SU-DHL-6 (cell line): ENCODE measurements at regions not wholly inside any gene's neighbourhood (a gene's known extent, or its start where the extent isn't known, plus 50 kb on each side); places are given as distances from the start of the nearest gene placed in this dataset.

Experiments used
- H2AFZ ChIP-seq: fragments of 200-600 bp; sonication (generic); 2 replicates; pipeline ENCODE4 v1.6.1; 2014; ENCODE audit warnings: low read depth, mild to moderate bottlenecking, moderate library complexity, mixed read lengths, antibody characterized with exemption, low read length; ENCODE audit not compliant: severe bottlenecking
- H3F3A ChIP-seq: fragments of 200-600 bp; shearing (Covaris generic); 2 replicates; pipeline ENCODE4 v1.6.0; 2016; ENCODE audit warnings: antibody characterized with exemption, mild to moderate bottlenecking; ENCODE audit not compliant: insufficient read depth
- H3K27ac ChIP-seq: fragments of 200-600 bp; sonication (generic); 2 replicates; pipeline ENCODE4 v1.5.1; 2016; ENCODE audit warnings: low read depth, mild to moderate bottlenecking, low read length, moderate library complexity, mixed read lengths
- H3K27me3 ChIP-seq: fragments of 200-600 bp; sonication (generic), shearing (Covaris generic); 2 replicates; pipeline ENCODE4 v1.6.0; 2014; ENCODE audit warnings: mild to moderate bottlenecking, low read length
- H3K36me3 ChIP-seq: fragments of 200-600 bp; sonication (generic); 2 replicates; pipeline ENCODE4 v1.6.1; 2014; ENCODE audit warnings: mild to moderate bottlenecking, low read length, mixed read lengths
- H3K4me2 ChIP-seq: fragments of 300-600, 200-600 bp; shearing (Covaris generic), sonication (generic); 2 replicates; pipeline ENCODE4 v1.6.0; 2014; ENCODE audit warnings: low read length, low read depth, mild to moderate bottlenecking; ENCODE audit not compliant: poor library complexity, severe bottlenecking
- H3K4me3 ChIP-seq: fragments of 200-600 bp; sonication (generic); 2 replicates; pipeline ENCODE4 v1.5.1; 2014; ENCODE audit warnings: antibody characterized with exemption, low read length, mild to moderate bottlenecking, mixed read lengths; ENCODE audit not compliant: insufficient read depth, poor library complexity, severe bottlenecking
- H3K79me2 ChIP-seq: fragments of 200-600 bp; sonication (generic); 2 replicates; pipeline ENCODE4 v1.6.1; 2014; ENCODE audit warnings: mild to moderate bottlenecking, low read length, moderate library complexity; ENCODE audit not compliant: insufficient read depth
- H3K9ac ChIP-seq: fragments of 200-600 bp; sonication (generic); 2 replicates; pipeline ENCODE4 v1.7.0; 2014; ENCODE audit warnings: mild to moderate bottlenecking, low read length
- H3K9me2 ChIP-seq: fragments of 200-600 bp; sonication (generic); replicated peaks from 2 replicates; pipeline ENCODE4 v1.6.1; 2014; ENCODE audit warnings: low read length; ENCODE audit not compliant: insufficient read depth
- H3K9me3 ChIP-seq: fragments of 200-600 bp; sonication (generic); 2 replicates; pipeline ENCODE4 v1.6.1; 2014; ENCODE audit warnings: low read length, mixed read lengths; ENCODE audit not compliant: insufficient read depth
- H4K20me1 ChIP-seq: fragments of 200-600 bp; sonication (generic); 2 replicates; pipeline ENCODE4 v1.6.1; 2014; ENCODE audit warnings: low read depth, mild to moderate bottlenecking, antibody characterized with exemption, low read length, moderate library complexity, mixed read lengths
- EZH2phosphoT487 ChIP-seq: fragments of 200-600 bp; sonication (generic), shearing (Covaris generic); conservative IDR thresholded peaks from 2 replicates; pipeline ENCODE4 v1.6.1; 2018; ENCODE audit warnings: mild to moderate bottlenecking, antibody characterized with exemption, low read length, moderate library complexity, mixed read lengths
- TF ChIP-seq, protein P1 (sequence below): fragments of 200-600 bp; sonication (generic); IDR thresholded peaks from one replicate; pipeline ENCODE4 v1.5.1; 2017; ENCODE audit warnings: antibody characterized with exemption, mild to moderate bottlenecking, low read length, moderate library complexity; ENCODE audit not compliant: insufficient read depth, poor library complexity, severe bottlenecking

DNA sequence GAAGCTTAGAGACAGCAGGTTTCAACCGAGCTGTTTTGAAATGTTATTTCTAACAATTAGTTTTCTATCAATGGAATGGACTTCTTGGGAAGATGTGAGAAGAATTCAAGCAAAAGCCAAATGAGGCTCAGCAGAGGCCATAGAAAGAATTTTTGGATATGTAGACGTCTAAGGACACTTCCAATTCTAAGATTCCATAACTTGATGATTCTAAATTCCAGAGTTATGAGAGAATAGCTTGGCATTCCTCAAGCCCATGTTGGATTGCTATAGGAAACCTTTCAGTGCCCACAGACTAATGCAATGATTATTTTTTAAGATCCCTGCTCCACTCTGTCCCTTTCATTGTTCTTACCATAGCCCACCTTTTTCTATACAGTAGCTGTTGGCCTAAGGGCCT lies 77.2 kb upstream of the PALS2 start:
- Histone ChIP-seq H3K4me3 (no peak overlapping the region), H3K9me2 (no peaks in the 10 kb centered on the region), H3K27ac (no peak overlapping the region), H3K4me2 (no peak overlapping the region), H3K79me2 (no peaks in the 10 kb centered on the region), H3F3A (no peaks in the 10 kb centered on the region), H3K9ac (no peak overlapping the region), H4K20me1 (no peaks in the 10 kb centered on the region), H3K9me3 (no peaks in the 10 kb centered on the region), H2AFZ (no peak overlapping the region), H3K27me3 (no peaks in the 10 kb centered on the region), H3K36me3 (no peaks in the 10 kb centered on the region)
- TF ChIP-seq, protein P1, sequence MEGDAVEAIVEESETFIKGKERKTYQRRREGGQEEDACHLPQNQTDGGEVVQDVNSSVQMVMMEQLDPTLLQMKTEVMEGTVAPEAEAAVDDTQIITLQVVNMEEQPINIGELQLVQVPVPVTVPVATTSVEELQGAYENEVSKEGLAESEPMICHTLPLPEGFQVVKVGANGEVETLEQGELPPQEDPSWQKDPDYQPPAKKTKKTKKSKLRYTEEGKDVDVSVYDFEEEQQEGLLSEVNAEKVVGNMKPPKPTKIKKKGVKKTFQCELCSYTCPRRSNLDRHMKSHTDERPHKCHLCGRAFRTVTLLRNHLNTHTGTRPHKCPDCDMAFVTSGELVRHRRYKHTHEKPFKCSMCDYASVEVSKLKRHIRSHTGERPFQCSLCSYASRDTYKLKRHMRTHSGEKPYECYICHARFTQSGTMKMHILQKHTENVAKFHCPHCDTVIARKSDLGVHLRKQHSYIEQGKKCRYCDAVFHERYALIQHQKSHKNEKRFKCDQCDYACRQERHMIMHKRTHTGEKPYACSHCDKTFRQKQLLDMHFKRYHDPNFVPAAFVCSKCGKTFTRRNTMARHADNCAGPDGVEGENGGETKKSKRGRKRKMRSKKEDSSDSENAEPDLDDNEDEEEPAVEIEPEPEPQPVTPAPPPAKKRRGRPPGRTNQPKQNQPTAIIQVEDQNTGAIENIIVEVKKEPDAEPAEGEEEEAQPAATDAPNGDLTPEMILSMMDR: no peak
- no peak for TF ChIP-seq EZH2phosphoT487

DNA sequence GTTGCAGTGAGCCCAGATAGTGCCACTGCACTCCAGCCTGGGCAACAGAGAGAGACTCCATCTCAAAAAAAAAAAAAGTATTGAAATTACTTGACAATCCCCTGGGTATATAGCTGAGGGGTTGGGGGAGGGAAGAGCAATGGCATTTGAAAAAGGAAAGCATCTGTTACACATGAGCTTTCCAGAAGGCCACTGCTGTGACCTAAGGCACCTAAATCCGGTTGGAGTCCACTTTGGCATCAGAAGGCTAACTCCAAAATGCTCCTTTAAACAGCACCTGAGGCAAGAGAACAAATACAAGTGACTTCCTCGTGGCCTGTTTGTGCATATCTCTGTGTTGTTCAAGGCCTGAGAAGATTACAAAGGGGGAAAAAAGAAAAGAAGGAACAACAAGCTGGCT lies 74.8 kb upstream of the PALS2 start:
- Histone ChIP-seq H3K9ac (no peak overlapping the region), H2AFZ (no peak overlapping the region), H3F3A (no peaks in the 10 kb centered on the region), H3K27me3 (no peaks in the 10 kb centered on the region), H3K9me3 (no peaks in the 10 kb centered on the region), H3K4me3 (no peak overlapping the region), H3K4me2 (no peak overlapping the region), H3K79me2 (no peaks in the 10 kb centered on the region), H3K36me3 (no peaks in the 10 kb centered on the region), H3K9me2 (no peaks in the 10 kb centered on the region), H3K27ac (no peak overlapping the region), H4K20me1 (no peaks in the 10 kb centered on the region)
- TF ChIP-seq, protein P1: no peak
- TF ChIP-seq EZH2phosphoT487: no peak

DNA sequence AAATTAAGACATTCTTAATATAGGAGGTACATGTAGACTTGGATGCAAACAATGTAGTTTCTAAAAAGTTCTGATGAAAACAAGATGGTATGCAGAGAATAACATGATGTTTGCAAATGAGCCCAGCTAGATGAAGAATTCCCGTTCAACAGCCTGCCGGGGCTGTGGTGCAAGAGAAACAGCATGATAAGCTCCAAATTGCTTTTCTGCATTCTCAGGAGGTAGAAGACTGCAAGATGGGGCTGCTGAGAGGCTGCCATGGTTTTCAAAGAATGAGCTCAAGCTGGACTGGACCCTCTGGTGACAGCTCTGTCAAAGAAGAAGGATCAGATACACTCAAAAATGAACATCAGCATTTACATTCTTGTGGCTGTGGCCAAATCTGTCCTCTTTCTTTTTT lies 73.4 kb upstream of the PALS2 start:
- H3K79me2 ChIP-seq: no peaks in the 10 kb centered on the region
- no peak overlapping the region for H3K9ac ChIP-seq
- H3K9me2 ChIP-seq: no peaks in the 10 kb centered on the region
- H3K27ac ChIP-seq: no peak overlapping the region
- H3K4me2 ChIP-seq: no peak overlapping the region
- H4K20me1 ChIP-seq: no peaks in the 10 kb centered on the region
- H3K36me3 ChIP-seq: no peaks in the 10 kb centered on the region
- H2AFZ ChIP-seq: no peak overlapping the region
- H3K4me3 ChIP-seq: no peak overlapping the region
- no peaks in the 10 kb centered on the region for H3K9me3 ChIP-seq
- H3K27me3 ChIP-seq: no peaks in the 10 kb centered on the region
- TF ChIP-seq, protein P1: no peak
- TF ChIP-seq EZH2phosphoT487: no peak
- H3F3A ChIP-seq: no peaks in the 10 kb centered on the region

DNA sequence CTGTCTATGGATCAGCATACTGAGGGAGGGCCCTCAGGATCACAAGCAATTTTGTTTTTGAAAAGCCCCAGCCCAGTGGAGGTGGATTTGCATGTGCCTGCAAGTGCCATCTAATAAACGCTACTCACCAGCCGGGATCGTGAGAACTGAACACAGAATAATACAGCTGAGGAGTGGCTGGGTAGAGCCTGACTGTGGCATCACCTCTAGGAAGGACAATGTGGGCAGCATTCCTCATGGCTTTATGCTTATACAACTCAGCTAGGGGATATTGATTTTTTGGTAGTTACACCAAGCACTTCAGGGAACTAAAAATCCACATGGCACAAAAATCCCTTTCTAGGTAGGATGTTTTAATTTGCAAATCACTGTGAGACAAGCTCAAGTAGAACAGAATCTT lies 72.7 kb upstream of the PALS2 start:
- no peak overlapping the region for H2AFZ ChIP-seq
- no peak overlapping the region for H3K4me2 ChIP-seq
- H3K9me3 ChIP-seq: no peaks in the 10 kb centered on the region
- H3K9ac ChIP-seq: no peak overlapping the region
- no peak for TF ChIP-seq EZH2phosphoT487
- TF ChIP-seq, protein P1: no peak
- no peak overlapping the region for H3K4me3 ChIP-seq
- H3K27ac ChIP-seq: no peak overlapping the region
- H3K27me3 ChIP-seq: no peaks in the 10 kb centered on the region
- H3K36me3 ChIP-seq: no peaks in the 10 kb centered on the region
- no peaks in the 10 kb centered on the region for H3F3A ChIP-seq
- no peaks in the 10 kb centered on the region for H3K79me2 ChIP-seq
- no peaks in the 10 kb centered on the region for H3K9me2 ChIP-seq
- H4K20me1 ChIP-seq: no peaks in the 10 kb centered on the region
